Kidney epithelial cell (primary cell): ENCODE measurements at regions not wholly inside any gene's neighbourhood (a gene's known extent, or its start where the extent isn't known, plus 50 kb on each side); places are given as distances from the start of the nearest gene placed in this dataset.
"Not testable (repeated sequence)": the region's sequence is repeated elsewhere in the genome, so short reads cannot be mapped to it uniquely, and the experiment has no call there.

Source experiments
- DNase-seq: peaks from one replicate; pipeline ENCODE4 v3.0.0-alpha.2; 2010; ENCODE audit warnings: low read depth
- H3K27me3 ChIP-seq: 2 replicates; pipeline ENCODE4 v1.6.0; 2011; ENCODE audit warnings: low read length; ENCODE audit not compliant: control insufficient read depth, insufficient read depth
- H3K36me3 ChIP-seq: 2 replicates; pipeline ENCODE4 v1.5.1; 2011; ENCODE audit warnings: low read length; ENCODE audit not compliant: control insufficient read depth, insufficient read depth
- H3K4me3 ChIP-seq: 2 replicates; pipeline ENCODE4 v1.5.1; 2011; ENCODE audit warnings: low read depth, mild to moderate bottlenecking, control low read depth, low read length
- CTCF ChIP-seq: IDR thresholded peaks from 2 replicates; pipeline ENCODE4 v1.5.1; 2011; ENCODE audit warnings: mild to moderate bottlenecking, moderate library complexity, low read length, control low read depth, inconsistent platforms; ENCODE audit not compliant: insufficient read depth, poor library complexity, severe bottlenecking

- H3K4me3 ChIP-seq: no peak overlapping the region
- H3K36me3 ChIP-seq: no peaks in the 10 kb centered on the region
- H3K27me3 ChIP-seq: no peaks in the 10 kb centered on the region
- DNase-seq: no peak
- no peak for TF ChIP-seq CTCF
Observed at GRCh38 chr3:82586414-82586813, 825.0 kb upstream of the GBE1 start.

GRCh38 chr3:82586002-82586401, 824.6 kb upstream of the GBE1 start:
- not testable (repeated sequence) for H3K36me3 ChIP-seq, H3K27me3 ChIP-seq, H3K4me3 ChIP-seq, DNase-seq

- H3K4me3 ChIP-seq, DNase-seq, H3K27me3 ChIP-seq, H3K36me3 ChIP-seq: not testable (repeated sequence)
Observed at GRCh38 chr3:82585591-82585990, 824.1 kb upstream of the GBE1 start.

GRCh38 chr3:82584861-82585260, 823.4 kb upstream of the GBE1 start:
- DNase-seq, H3K27me3 ChIP-seq, H3K4me3 ChIP-seq, H3K36me3 ChIP-seq: not testable (repeated sequence)

- not testable (repeated sequence) for H3K36me3 ChIP-seq, H3K4me3 ChIP-seq, H3K27me3 ChIP-seq, DNase-seq
Observed at GRCh38 chr3:82584415-82584814, 823.0 kb upstream of the GBE1 start.

GRCh38 chr3:82581350-82581749, 819.9 kb upstream of the GBE1 start:
- H3K36me3 ChIP-seq: no peaks in the 10 kb centered on the region
- H3K27me3 ChIP-seq: no peaks in the 10 kb centered on the region
- no peak for DNase-seq
- TF ChIP-seq CTCF: no peak
- no peak overlapping the region for H3K4me3 ChIP-seq

- Histone ChIP-seq H3K27me3 (no peaks in the 10 kb centered on the region), H3K4me3 (no peak overlapping the region), H3K36me3 (no peaks in the 10 kb centered on the region)
- DNase-seq: no peak
- TF ChIP-seq CTCF: no peak
Observed at GRCh38 chr3:82572721-82573120, 811.3 kb upstream of the GBE1 start.

GRCh38 chr3:82568776-82569338, 807.4 kb upstream of the GBE1 start:
- H3K36me3 ChIP-seq: no peaks in the 10 kb centered on the region
- no peak overlapping the region for H3K4me3 ChIP-seq
- no peak for DNase-seq
- no peaks in the 10 kb centered on the region for H3K27me3 ChIP-seq
- TF ChIP-seq CTCF: no peak
